PC-9 (cell line): ENCODE measurements at regions not wholly inside any gene's neighbourhood (a gene's known extent, or its start where the extent isn't known, plus 50 kb on each side); places are given as distances from the start of the nearest gene placed in this dataset.
"Not testable (repeated sequence)": the region's sequence is repeated elsewhere in the genome, so short reads cannot be mapped to it uniquely, and the experiment has no call there.

ENCODE experiments used
- EZH2 ChIP-seq: fragments of 200-600 bp; sonication (generic); IDR thresholded peaks from 2 replicates; pipeline ENCODE4 v1.8.0; 2017; ENCODE audit warnings: antibody characterized with exemption, low read depth
- TF ChIP-seq, protein P1 (sequence below): fragments of 200-600 bp; sonication (generic); conservative IDR thresholded peaks from 2 replicates; pipeline ENCODE4 v1.6.1; 2017; ENCODE audit warnings: mixed run types, antibody characterized with exemption, mild to moderate bottlenecking, moderate library complexity

GRCh38 chr21:28051649-28052048 lies 941.0 kb downstream of the LTN1 start:
- TF ChIP-seq, protein P1, sequence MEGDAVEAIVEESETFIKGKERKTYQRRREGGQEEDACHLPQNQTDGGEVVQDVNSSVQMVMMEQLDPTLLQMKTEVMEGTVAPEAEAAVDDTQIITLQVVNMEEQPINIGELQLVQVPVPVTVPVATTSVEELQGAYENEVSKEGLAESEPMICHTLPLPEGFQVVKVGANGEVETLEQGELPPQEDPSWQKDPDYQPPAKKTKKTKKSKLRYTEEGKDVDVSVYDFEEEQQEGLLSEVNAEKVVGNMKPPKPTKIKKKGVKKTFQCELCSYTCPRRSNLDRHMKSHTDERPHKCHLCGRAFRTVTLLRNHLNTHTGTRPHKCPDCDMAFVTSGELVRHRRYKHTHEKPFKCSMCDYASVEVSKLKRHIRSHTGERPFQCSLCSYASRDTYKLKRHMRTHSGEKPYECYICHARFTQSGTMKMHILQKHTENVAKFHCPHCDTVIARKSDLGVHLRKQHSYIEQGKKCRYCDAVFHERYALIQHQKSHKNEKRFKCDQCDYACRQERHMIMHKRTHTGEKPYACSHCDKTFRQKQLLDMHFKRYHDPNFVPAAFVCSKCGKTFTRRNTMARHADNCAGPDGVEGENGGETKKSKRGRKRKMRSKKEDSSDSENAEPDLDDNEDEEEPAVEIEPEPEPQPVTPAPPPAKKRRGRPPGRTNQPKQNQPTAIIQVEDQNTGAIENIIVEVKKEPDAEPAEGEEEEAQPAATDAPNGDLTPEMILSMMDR: peak; percentile 62
- not testable (repeated sequence) for TF ChIP-seq EZH2
